GM12865 (cell line): ENCODE measurements at regions not wholly inside any gene's neighbourhood (a gene's known extent, or its start where the extent isn't known, plus 50 kb on each side); places are given as distances from the start of the nearest gene placed in this dataset.

ENCODE experiments used
- DNase-seq: peaks from one replicate; pipeline ENCODE4 v3.0.0; 2010; ENCODE audit warnings: low read depth
- H3K4me3 ChIP-seq: 2 replicates; pipeline ENCODE4 v1.5.1; 2011; ENCODE audit warnings: mild to moderate bottlenecking, low read depth, low read length, control low read depth
- TF ChIP-seq, protein P1 (sequence below): IDR thresholded peaks from 2 replicates; pipeline ENCODE4 v1.5.1; 2011; ENCODE audit warnings: low read length, control low read depth, low read depth, inconsistent platforms; ENCODE audit not compliant: insufficient read depth; ENCODE audit errors: missing control alignments

DNA sequence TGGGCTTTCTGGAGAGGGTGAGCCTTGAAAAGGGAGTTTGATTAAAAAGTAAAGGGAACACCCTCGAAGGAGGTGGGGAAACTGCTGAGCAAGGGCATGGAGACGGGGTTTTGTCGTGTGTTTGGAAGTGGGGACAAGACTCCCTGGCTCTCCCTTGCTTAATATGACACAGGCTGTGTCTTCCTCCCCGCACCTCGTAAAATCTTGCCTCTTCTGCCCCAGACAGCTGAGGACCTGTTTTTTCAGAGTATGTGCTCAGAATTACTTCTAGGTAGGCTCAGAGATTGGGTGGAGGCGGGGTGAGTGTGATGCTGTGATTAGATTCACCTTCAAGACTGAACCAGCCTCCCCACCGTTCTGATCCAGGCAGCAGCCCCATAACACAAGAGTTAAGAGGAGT lies 244.4 kb upstream of the TLE3 start:
- no peak overlapping the region for H3K4me3 ChIP-seq
- DNase-seq: no peak
- TF ChIP-seq, protein P1, sequence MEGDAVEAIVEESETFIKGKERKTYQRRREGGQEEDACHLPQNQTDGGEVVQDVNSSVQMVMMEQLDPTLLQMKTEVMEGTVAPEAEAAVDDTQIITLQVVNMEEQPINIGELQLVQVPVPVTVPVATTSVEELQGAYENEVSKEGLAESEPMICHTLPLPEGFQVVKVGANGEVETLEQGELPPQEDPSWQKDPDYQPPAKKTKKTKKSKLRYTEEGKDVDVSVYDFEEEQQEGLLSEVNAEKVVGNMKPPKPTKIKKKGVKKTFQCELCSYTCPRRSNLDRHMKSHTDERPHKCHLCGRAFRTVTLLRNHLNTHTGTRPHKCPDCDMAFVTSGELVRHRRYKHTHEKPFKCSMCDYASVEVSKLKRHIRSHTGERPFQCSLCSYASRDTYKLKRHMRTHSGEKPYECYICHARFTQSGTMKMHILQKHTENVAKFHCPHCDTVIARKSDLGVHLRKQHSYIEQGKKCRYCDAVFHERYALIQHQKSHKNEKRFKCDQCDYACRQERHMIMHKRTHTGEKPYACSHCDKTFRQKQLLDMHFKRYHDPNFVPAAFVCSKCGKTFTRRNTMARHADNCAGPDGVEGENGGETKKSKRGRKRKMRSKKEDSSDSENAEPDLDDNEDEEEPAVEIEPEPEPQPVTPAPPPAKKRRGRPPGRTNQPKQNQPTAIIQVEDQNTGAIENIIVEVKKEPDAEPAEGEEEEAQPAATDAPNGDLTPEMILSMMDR: no peak

- H3K4me3 ChIP-seq: no peak overlapping the region
- TF ChIP-seq, protein P1: no peak
- no peak for DNase-seq
Observed at GRCh38 chr15:70341566-70341965, 243.8 kb upstream of the TLE3 start.

- TF ChIP-seq, protein P1: no peak
- DNase-seq: no peak
- H3K4me3 ChIP-seq: no peak overlapping the region
Observed at GRCh38 chr15:70340494-70340870, 242.8 kb upstream of the TLE3 start.

GRCh38 chr15:70339571-70340493 lies 242.1 kb upstream of the TLE3 start:
- no peak for DNase-seq
- H3K4me3 ChIP-seq: no peak overlapping the region
- TF ChIP-seq, protein P1: no peak

DNA sequence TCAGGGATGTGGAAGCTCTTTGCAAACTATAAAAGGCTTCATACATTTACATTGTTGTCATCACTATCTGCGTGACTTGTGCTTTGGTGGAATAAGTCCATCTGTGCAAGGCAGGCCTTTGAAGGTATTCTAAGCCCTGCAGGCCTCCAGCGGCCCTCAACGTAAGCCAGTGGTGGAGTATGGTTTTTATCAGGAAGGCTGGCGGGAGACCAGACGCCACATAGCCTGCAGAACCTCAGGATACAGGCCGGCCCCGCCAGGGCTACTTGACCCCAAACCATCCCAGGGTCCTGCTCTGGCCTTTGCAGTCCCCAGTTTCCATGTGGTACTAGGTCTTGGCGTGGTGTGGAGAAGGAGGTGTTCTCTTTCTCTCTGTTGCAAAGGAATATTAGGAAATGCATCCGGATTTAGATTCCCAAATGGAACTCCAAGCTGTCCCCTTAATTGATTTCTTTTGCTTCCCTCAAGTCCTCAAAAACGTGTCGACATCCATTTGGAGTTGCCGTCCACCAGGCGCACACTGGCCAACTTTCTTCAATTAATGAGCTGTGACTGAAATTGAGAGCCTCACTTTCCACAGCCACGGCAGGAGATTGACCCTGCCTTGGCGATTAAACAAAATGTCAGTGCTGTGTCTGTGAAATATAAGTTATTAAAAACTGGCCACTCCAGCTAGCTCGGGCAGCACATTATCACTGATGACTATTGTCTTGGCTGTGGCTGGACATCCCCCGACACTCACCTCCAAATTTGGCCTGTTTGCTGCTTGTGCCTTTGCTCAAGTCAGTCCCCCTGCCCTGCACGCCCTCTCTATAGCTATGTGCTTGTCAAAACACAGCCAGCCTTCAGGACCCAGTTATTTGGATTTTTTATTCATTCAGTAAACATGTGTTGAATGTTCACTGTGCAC lies 239.8 kb upstream of the TLE3 start:
- TF ChIP-seq, protein P1: no peak
- DNase-seq: no peak
- no peak overlapping the region for H3K4me3 ChIP-seq

DNA sequence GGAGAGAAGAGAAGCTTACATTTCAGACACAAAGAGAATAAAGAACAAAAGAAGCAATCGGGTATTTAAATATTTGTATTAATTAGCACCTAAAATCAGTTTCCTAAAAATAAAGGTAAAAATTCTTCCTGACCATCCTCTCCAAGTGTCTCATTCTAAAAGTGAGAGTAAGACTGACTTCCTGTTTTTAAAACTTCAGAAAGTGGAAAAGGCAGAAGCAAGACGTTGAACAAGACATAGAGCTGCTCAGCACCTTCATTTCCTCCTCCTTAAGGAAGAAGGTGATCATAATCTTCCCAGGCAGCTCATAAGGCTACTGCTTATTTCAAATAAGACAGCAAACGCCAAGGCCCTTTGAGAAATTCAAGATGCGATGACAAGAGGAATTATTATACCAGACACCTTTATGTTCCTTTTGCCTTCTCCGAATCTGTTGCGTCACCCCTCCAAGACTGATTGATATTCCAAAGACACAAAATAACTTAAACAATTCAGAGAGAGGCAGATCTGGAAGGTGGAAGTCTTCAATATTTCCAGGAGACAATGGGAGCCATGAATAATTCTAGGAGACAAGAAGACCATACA lies 238.8 kb upstream of the TLE3 start:
- H3K4me3 ChIP-seq: no peak overlapping the region
- DNase-seq: no peak
- TF ChIP-seq, protein P1: no peak
